GM18909 (cell line): ENCODE measurements at regions not wholly inside any gene's neighbourhood (a gene's known extent, or its start where the extent isn't known, plus 50 kb on each side); places are given as distances from the start of the nearest gene placed in this dataset.
"Not testable (repeated sequence)": the region's sequence is repeated elsewhere in the genome, so short reads cannot be mapped to it uniquely, and the experiment has no call there.

Source experiments
- ATAC-seq: cut with Tn5 transposase; IDR thresholded peaks from one replicate; pipeline ENCODE4 v1.9.1; 2021; ENCODE audit warnings: mild to moderate bottlenecking; ENCODE audit not compliant: unreplicated experiment, poor library complexity

- no peak for ATAC-seq
These were observed 102.6 kb downstream of the CAAP1 start for GRCh38 chr9:26789959-26790358.

GRCh38 chr9:26786564-26786963 is 106.0 kb downstream of the CAAP1 start:
- no peak for ATAC-seq

GRCh38 chr9:26782899-26783298 is 109.7 kb downstream of the CAAP1 start:
- ATAC-seq = no peak

GRCh38 chr9:26781906-26782305 is 110.7 kb downstream of the CAAP1 start:
- ATAC-seq = no peak

- ATAC-seq = not testable (repeated sequence)
These were observed 112.3 kb downstream of the CAAP1 start for GRCh38 chr9:26780307-26780706.

- ATAC-seq = no peak
These were observed 113.5 kb downstream of the CAAP1 start for GRCh38 chr9:26779062-26779461.

- ATAC-seq = no peak
These were observed 117.2 kb downstream of the CAAP1 start for GRCh38 chr9:26775391-26775790.

- ATAC-seq = no peak
These were observed 119.5 kb downstream of the CAAP1 start for GRCh38 chr9:26773056-26773455.

GRCh38 chr9:26770821-26771220 is 121.8 kb downstream of the CAAP1 start:
- ATAC-seq = no peak

GRCh38 chr9:26768145-26768544 is 124.5 kb downstream of the CAAP1 start:
- ATAC-seq = no peak

GRCh38 chr9:26760675-26761074 is 131.9 kb downstream of the CAAP1 start:
- no peak for ATAC-seq

GRCh38 chr9:26758655-26759054 is 133.9 kb downstream of the CAAP1 start:
- ATAC-seq = no peak

GRCh38 chr9:26756881-26757280 is 135.7 kb downstream of the CAAP1 start:
- ATAC-seq = no peak

- no peak for ATAC-seq
These were observed 137.1 kb downstream of the CAAP1 start for GRCh38 chr9:26755476-26755875.

GRCh38 chr9:26754509-26755164 is 138.0 kb downstream of the CAAP1 start:
- no peak for ATAC-seq

- ATAC-seq = no peak
These were observed 138.6 kb downstream of the CAAP1 start for GRCh38 chr9:26753971-26754370.

GRCh38 chr9:26750162-26750561 is 142.4 kb downstream of the CAAP1 start:
- ATAC-seq = no peak

- ATAC-seq = no peak
These were observed 144.0 kb downstream of the CAAP1 start for GRCh38 chr9:26748449-26749058.

GRCh38 chr9:26747611-26748010 is 145.0 kb downstream of the CAAP1 start:
- no peak for ATAC-seq

GRCh38 chr9:26746357-26747072 is 146.1 kb downstream of the CAAP1 start:
- ATAC-seq = peak; percentile 90

GRCh38 chr9:26745111-26745510 is 147.5 kb downstream of the CAAP1 start:
- ATAC-seq = no peak
